AG08395 (cell line): ENCODE measurements at regions not wholly inside any gene's neighbourhood (a gene's known extent, or its start where the extent isn't known, plus 50 kb on each side); places are given as distances from the start of the nearest gene placed in this dataset.
A peak's percentile ranks its signal among the peaks of the same experiment; 100 is the strongest.

Experiments used
- DNase-seq: peaks from one replicate; pipeline ENCODE4 v3.0.0; 2012; ENCODE audit warnings: mixed read lengths, low spot score

DNA sequence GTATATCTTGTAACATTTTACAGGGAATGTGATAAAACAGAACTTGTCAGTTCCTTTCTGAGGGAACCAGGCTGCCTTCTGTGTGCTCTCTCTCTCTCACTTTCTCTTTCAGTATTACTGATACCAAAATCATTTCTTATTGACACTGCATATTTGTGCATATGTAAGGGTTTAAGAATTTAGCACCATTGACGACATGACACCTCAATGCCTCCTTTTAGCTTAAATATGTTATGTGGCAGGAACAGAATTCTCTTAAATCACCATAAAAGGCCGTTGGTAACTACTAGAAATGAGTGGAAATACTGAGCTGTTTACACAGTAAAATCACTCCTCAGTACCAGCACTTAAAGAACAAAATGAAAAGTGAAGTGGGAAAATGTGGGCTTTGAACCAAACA lies 457.7 kb upstream of the SYT1 start:
- no peak for DNase-seq

DNA sequence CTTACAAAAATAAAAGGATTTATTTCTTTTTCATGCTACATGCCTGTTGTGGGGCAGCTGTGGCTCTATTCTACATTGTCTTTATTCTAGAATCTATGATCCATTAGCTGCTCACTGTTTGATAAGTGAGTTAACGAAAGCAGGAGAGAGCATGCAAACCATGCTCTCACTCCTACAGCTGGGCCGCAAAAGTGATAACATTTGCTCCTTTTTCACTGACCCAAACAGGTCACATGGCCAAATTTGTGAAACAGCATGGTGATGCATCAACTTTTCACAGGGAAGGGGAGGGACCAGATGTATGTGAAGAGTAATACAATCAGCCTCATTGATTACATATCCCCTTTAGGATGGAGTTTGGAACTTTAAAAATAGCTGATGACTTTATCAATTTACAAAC lies 456.9 kb upstream of the SYT1 start:
- no peak for DNase-seq

DNA sequence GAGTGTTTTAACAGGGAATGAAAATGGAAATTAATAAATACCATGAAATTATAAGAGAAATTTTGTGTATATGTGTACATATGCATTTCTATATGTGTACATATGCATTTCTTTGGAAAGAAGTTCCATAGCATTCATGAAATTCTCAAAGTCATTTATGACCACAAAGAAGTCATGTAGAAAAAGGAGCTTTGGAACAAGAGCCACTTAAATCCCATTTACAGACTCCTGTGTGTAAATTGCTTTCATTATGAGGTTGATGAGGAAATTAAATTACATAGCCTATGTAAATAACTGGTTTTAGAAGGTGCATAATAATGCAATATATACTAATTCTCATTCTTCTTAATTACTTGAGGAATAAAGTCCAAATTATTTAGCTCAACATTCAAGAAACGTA lies 450.5 kb upstream of the SYT1 start:
- DNase-seq: no peak

DNA sequence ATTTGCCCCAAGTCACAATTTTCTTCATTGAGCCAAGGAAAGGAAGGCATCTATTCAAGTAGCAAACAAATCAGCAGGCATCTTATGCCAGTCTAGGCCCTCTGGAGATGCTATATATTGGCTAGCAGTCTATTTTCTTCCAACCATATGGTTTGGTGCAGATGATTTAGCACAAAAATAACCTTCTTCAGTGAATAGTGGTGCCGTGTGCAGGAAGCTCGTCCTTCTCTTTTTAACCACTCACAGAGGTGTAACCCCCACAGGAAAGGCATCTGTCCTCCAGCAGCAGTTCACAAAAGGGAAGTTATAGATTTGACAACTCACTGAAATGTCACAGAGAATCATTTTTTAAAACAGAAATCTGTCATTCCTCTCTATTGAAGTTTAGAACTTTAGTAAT lies 445.7 kb upstream of the SYT1 start:
- no peak for DNase-seq

DNA sequence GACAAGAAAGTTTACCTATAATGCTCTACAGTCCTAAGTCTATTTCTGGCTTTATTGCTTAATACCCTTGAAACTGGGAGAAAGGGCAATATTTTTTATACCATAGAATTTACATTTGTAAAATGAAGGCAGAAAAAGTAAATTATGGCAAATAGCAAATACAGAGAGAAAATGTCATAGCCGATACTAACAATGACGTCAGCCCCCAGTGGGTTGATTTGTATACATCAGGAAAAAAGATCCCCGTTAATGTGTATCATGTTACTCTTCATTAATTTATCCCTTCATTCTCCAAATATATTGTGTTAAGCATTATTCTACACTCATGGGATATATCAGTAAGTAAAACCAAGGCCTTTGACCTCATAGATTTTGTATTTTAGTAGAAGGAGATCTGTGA lies 445.1 kb upstream of the SYT1 start:
- no peak for DNase-seq

DNA sequence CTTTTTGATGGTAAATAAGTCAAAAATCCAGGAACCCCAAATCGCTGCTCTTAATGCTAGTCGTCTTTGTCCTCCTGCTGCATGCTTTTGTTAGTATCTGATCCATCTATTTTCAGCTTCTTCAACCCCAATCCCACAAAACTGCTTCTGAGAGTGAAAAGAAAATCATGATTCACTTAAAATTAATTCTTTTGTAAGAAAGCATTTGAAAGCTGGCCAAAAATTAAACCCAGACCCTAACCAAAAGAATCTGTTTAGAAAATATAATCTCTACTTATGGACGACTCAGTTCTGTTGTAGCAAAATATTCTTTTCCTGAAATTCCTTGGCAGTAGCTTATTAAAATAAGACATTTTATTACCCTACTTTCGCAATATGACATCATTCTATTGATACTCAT lies 443.6 kb upstream of the SYT1 start:
- peak; percentile 14 for DNase-seq

DNA sequence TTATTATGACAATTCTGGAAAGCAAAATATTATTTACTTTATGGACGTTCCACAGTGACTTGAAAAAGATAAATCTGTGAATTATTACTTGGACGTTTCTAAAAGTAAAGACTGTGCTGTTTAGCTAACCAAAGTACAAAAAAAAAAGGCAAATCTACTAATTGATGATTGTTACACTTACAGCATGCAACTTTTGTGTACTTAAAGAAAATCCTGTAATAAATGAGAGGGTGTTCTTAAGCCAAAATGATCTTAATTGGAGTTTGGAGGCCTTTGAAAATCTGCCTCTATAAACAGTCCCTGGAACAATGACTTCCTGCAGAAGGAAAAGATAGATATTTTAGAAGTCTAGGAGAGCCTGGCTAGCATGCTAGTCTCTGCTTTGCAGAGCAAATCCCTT lies 434.0 kb upstream of the SYT1 start:
- DNase-seq: no peak

- DNase-seq: no peak
Measured at GRCh38 chr12:78431931-78432330, 432.6 kb upstream of the SYT1 start.

DNA sequence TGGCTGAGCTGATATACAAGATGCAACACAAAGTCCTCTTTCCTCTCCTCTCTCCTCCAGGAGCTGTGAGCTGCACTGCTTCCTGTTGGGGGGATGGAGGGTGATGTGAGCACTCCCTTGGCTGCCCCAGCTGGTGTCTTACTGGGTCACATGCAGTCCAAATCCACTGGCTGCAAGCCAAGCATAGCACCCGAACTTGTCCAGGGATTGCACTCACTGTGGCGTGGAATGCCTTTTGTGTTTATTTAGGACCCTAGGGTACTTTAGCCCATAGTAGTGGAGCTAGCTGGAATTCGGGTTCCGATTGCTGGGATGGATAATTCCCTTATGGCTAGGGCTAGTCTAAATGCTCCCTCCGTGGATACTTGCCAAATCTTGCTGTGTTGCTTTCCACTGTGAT lies 424.9 kb upstream of the SYT1 start:
- DNase-seq: no peak

DNA sequence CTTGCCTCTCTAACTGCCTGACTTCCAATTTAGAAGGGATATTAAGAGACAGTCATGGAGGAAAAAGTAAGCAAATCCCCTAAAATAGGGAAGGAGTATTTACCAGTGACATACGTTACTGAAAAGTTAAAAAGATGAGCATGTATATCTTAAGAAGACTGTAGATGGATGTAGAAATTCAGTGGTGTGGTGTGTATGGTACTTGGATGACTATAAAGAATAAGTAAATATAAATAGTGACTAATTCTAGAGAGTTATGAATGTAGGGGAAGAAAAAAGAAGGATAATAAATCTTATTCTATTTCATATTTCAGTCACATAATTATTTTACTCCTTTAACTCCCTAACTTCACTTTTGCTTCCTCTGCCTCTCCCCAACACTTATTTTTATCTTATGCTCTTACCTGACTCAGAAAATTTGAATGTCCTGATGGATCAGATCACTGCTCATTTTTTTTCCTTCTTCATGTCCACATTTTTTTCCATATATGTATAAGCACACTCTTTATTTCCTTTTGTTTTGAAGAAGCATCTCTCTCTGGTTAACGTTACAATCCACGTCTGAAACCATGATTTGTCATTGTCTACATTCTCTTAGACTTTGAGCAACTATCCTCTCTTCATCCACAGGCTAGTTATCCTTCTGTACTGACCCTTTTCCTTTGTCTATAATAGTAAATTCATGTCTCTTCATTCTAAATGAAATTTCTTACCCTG lies 422.7 kb upstream of the SYT1 start:
- no peak for DNase-seq

- DNase-seq: peak; percentile 43
Measured at GRCh38 chr12:78442454-78442801, 422.1 kb upstream of the SYT1 start.

DNA sequence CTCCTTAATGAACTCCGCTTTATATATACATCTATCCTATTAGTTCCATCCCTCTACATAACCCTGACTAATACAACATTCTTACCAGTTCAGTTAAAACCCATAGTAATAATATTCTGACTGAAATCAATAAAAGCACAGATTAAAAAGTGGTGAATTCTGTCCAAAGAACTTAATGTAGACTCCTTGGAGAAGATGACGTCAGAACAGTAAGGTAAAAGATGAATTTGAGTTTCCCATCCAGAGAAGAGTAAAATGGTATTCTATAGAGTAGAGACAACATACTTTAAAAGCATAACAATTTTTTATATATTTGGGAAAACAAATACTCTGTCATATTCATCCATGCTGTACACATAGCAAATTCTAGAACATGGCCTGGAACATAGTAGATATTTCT lies 418.0 kb upstream of the SYT1 start:
- no peak for DNase-seq

- no peak for DNase-seq
Measured at GRCh38 chr12:78447373-78447772, 417.2 kb upstream of the SYT1 start.

DNA sequence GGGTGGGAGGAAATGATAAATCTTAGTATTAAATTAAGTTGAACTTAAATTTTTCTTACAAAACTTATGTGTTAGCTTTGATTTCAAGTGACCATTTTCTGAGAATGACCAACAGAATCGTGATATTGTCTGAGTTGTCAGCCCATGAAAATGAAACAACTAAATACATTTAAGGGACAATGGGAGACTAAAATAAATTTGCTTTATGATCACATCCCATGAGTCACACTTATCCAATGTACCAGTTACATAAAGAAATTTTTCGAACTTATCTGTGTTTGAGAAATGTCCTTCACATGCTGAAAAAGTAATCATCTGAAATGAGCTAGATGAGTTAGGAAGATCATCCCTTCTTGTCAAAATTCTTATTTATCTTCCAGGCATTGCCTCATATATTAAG lies 415.9 kb upstream of the SYT1 start:
- DNase-seq: no peak

DNA sequence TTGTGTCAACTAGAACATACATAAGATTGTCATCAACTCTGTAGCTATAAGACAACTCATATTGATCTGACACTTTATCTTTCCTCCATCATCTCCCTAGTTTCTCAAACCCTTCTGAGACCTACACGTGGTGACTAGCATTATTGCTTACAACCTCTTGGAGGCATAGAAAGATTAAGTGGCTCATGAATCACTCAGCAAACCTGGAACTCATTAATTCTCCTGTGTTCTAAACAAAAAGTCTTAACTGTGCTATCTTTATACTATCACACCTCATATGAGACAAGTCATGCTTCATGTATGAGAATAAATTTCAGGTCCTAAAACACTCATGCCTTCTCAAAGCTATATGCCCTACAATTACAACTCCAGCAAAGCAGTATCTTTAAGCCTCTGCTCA lies 408.6 kb upstream of the SYT1 start:
- DNase-seq: no peak

- no peak for DNase-seq
Measured at GRCh38 chr12:78457938-78458337, 406.6 kb upstream of the SYT1 start.

DNA sequence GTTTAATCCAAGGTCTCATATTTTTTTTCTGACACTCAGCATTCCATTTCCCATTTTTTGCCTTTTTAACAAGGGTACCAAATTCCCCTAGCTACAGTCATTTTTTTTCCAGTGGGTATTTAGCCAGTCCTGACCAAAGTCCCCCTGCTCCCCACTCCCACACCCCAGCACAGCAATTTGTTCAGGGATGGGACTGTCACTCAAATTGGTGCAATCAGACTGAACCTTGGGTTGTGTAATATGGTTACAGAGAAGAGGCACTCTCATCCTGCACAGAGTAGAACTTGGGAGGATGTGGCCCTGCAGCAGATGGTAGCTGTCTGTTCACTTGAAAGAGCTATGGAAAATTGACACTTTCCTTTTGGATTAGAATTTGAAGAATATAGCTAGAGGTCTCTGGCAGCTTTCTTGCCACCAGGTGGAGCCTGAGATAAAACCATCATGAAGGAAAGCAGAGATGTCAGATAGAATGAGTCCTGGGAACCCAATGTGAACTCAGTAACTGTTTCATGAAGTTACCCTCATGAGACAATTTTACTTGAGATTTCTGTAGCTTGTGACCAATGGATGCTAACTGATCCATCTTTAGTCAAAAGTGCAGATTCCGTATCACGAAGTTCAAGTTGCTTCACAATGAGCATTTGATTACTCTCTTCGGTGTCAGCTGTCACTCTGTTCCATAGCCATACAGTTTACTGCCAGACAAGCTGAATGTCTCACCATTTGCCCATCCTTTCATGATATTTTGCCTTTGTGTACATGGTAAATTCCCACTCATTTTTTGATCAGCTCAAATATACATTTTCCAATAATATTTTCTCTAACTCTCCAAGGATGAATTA lies 394.0 kb upstream of the SYT1 start:
- peak; percentile 38 for DNase-seq

DNA sequence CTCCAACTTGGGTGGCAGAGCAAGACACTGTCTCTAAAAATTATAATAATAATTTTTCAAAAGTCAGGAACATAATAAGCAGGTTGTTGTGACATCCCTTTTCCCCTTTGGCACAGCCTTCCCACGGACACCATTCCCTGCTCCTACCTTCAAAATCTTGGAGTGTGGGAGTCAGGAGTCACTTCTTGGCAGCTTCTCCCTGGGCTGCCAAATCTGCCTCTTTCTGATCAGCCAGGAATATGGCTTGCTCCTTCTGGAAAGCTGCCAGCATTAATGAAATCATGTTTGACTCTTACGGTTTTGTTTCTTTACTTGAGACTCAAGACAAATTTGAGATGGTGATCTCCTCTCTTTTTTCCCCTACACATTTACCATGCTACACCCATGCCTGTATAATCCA lies 391.4 kb upstream of the SYT1 start:
- DNase-seq: no peak

DNA sequence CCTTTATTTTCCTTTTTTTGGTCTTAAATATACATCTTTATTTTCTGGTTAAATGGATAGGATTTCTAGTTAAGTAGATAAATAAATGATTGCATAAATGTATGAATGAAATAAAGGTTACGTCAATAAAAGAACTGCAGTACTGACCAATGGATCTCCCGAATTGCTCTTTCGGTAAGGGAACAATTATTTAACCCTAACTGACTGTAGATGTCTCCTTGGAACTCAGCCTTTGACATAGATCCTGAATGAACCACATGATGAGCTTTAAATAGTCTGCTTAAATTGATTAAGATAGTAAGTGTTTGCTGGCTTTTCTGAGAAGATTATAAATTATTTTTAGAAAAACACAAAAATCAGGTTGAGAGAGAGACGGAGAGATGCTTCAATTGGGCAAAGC lies 391.0 kb upstream of the SYT1 start:
- no peak for DNase-seq

DNA sequence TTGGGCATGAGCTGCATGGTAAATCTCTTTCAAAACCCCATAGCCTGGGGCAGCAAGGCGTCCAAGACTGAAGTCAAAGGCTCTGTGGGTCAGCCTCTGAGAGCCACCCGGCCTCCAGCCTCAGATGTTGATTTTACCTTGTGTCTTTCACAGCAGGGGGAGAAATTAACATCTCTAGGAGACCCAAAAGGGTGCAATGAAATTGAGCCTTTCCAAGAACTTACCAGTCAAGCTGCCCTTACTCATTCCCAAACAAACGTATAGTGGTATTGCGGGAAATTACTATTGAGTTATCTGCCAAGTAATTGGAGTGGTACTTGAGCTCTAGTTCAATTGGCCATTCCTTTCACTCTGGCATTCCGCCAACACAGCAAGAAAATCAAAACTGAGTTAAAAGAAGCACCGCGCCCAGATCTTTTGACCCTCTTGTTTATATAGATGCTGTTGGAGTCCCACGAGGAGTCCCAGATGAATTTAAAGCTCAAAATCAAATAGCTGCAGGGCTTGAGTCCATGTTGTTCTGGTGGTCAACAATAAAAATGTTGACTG lies 380.7 kb upstream of the SYT1 start:
- DNase-seq: no peak

DNA sequence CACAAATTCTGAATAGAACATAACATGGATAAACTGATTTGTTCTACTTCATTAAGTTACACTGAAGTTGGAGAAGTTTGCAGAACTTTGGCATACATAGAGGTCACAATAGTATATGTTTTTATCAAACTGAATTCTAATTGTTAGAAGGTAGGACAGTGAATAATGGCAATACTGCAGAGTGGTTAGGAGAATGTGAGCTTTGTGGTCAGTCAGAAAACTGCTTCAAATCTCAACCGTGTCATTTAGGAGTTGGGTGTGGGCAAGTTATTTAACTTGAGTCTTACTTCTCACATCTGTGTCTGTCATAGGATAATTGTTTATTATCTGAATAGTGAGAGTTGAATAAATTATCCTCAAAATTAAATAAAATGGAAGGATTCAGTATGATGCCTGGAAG lies 374.6 kb upstream of the SYT1 start:
- DNase-seq: no peak

GRCh38 chr12:78490861-78491260 lies 373.7 kb upstream of the SYT1 start:
- peak; percentile 13 for DNase-seq

DNA sequence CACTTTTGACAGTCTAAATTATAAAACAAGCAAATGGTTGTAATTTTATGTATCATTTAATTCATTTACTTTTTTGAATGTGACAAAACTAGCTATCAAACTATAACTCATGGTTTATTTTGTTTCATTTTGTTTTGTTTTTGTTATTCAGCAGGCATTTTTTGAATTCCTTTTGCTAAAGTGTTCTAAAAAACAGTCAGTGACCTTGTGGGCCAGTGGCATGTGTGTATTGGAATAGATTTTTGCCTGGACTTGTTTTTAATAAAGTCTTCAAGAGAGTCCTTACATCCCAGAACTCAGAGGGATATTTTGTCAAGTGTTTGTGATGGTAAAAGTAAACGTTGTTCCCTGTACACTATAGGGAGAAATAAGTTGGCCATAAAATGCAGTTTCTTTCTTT lies 369.7 kb upstream of the SYT1 start:
- DNase-seq: peak; percentile 20

DNA sequence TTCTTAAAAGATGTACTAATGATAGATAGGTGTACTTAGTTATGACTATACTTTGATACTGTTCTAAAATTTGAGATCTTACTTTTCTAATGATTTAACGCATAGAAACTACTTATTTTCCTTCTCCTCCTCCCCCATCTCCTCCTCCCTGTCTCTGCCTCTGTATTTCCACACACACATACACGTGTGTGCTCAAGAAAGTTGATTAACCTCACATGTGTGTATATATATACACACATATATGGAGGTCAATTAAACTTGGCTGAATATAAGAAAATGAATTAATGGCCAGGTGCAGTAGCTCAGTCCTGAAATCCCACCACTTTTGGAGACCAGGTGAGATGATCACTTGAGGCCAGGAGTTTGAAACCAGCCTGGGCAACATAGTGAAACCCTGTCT lies 362.7 kb upstream of the SYT1 start:
- no peak for DNase-seq
